HEK293 (cell line): ENCODE measurements at regions not wholly inside any gene's neighbourhood (a gene's known extent, or its start where the extent isn't known, plus 50 kb on each side); places are given as distances from the start of the nearest gene placed in this dataset.

ENCODE experiments used
- CTCF ChIA-PET: fragments of 350-600 bp; formaldehyde crosslinking; extraction: SDS; loops from one replicate; lab custom pipeline; 2021; ENCODE audit warnings: antibody characterized with exemption; lab: Yijun Ruan, JAX
- POLR2A ChIA-PET: fragments of 300-600 bp; formaldehyde crosslinking; extraction: SDS; loops from one replicate; lab custom pipeline; 2020; ENCODE audit warnings: antibody characterized with exemption, inconsistent platforms; lab: Yijun Ruan, JAX
- H3K27ac ChIP-seq: fragments of 200-500 bp; sonication (Bioruptor generic); 2 replicates; pipeline ENCODE4 v1.5.1; 2014; ENCODE audit warnings: low read depth, low read length, control low read depth, inconsistent platforms; ENCODE audit errors: extremely low read depth
- H3K36me3 ChIP-seq, 2 experiments: fragments of 200-500 bp in 1 of 2; sonication (Bioruptor generic) in 1 of 2; 1 replicate in 1 of 2; 2 replicates in 1 of 2; pipeline ENCODE4 v1.5.1; 2014 to 2017; ENCODE audit warnings: inconsistent platforms in 2 of 2, low read length in 2 of 2; ENCODE audit not compliant: control insufficient read depth in 2 of 2, insufficient read depth in 1 of 2
- H3K4me1 ChIP-seq: fragments of 200-500 bp; sonication (Bioruptor generic); 2 replicates; pipeline ENCODE4 v1.5.1; 2014; ENCODE audit warnings: mild to moderate bottlenecking, low read length, inconsistent platforms; ENCODE audit not compliant: control insufficient read depth, insufficient read depth
- H3K4me3 ChIP-seq: 2 replicates; pipeline ENCODE4 v1.5.1; 2011; ENCODE audit warnings: low read depth, mild to moderate bottlenecking, control low read depth, low read length, moderate library complexity
- H3K9me3 ChIP-seq: fragments of 200-500 bp; sonication (Bioruptor generic); 2 replicates; pipeline ENCODE4 v1.5.1; 2014; ENCODE audit warnings: low read depth, low read length, inconsistent platforms; ENCODE audit not compliant: control insufficient read depth, insufficient read depth
- EGR2 ChIP-seq: fragments of 450-650 bp; formaldehyde crosslinking; IDR thresholded peaks from 2 replicates; pipeline ENCODE4 v1.5.1; 2016; ENCODE audit warnings: low read depth, missing biosample characterization, missing genetic modification characterization
- FEZF1 ChIP-seq: fragments of 450-650 bp; formaldehyde crosslinking; IDR thresholded peaks from 2 replicates; pipeline ENCODE4 v1.5.1; 2016; ENCODE audit warnings: missing biosample characterization, missing genetic modification characterization
- MYNN ChIP-seq: fragments of 450-650 bp; formaldehyde crosslinking; IDR thresholded peaks from 2 replicates; pipeline ENCODE4 v1.5.1; 2016; ENCODE audit warnings: missing biosample characterization, missing genetic modification characterization, borderline replicate concordance
- PRDM6 ChIP-seq: fragments of 450-650 bp; formaldehyde crosslinking; IDR thresholded peaks from 2 replicates; pipeline ENCODE4 v1.5.1; 2017; ENCODE audit warnings: missing biosample characterization, missing genetic modification characterization
- REPIN1 ChIP-seq: fragments of 450-650 bp; formaldehyde crosslinking; IDR thresholded peaks from 2 replicates; pipeline ENCODE4 v1.5.1; 2017; ENCODE audit warnings: missing biosample characterization, missing genetic modification characterization, low read depth
- TCF7L2 ChIP-seq: IDR thresholded peaks from 2 replicates; pipeline ENCODE4 v1.6.1; 2011; ENCODE audit warnings: low read depth, mild to moderate bottlenecking, inconsistent platforms, low read length, moderate library complexity, borderline replicate concordance
- YY1 ChIP-seq: fragments of 450-650 bp; formaldehyde crosslinking; IDR thresholded peaks from 2 replicates; pipeline ENCODE4 v1.5.1; 2018; ENCODE audit warnings: missing biosample characterization, missing genetic modification characterization
- ZBTB7A ChIP-seq: fragments of 450-650 bp; formaldehyde crosslinking; IDR thresholded peaks from 2 replicates; pipeline ENCODE4 v1.5.1; 2016; ENCODE audit warnings: low read depth, missing biosample characterization, missing genetic modification characterization
- ZFHX2 ChIP-seq: fragments of 450-650 bp; formaldehyde crosslinking; conservative IDR thresholded peaks from 2 replicates; pipeline ENCODE4 v1.5.1; 2016; ENCODE audit warnings: missing biosample characterization, missing genetic modification characterization
- ZNF140 ChIP-seq: fragments of 450-650 bp; formaldehyde crosslinking; IDR thresholded peaks from 2 replicates; pipeline ENCODE4 v1.5.1; 2016; ENCODE audit warnings: missing biosample characterization, missing genetic modification characterization
- ZNF175 ChIP-seq: fragments of 450-650 bp; formaldehyde crosslinking; IDR thresholded peaks from 2 replicates; pipeline ENCODE4 v1.5.1; 2016; ENCODE audit warnings: missing biosample characterization, missing genetic modification characterization
- ZNF211 ChIP-seq: fragments of 450-650 bp; formaldehyde crosslinking; IDR thresholded peaks from 2 replicates; pipeline ENCODE4 v1.5.1; 2016; ENCODE audit warnings: low read depth, missing biosample characterization, missing genetic modification characterization
- ZNF266 ChIP-seq: fragments of 450-650 bp; formaldehyde crosslinking; IDR thresholded peaks from 2 replicates; pipeline ENCODE4 v1.5.1; 2016; ENCODE audit warnings: missing biosample characterization, missing genetic modification characterization, low read depth
- ZNF274 ChIP-seq, 2 experiments: fragments of 200-500 bp in 1 of 2; fragments of 450-650 bp in 1 of 2; sonication (Bioruptor generic) in 1 of 2; formaldehyde crosslinking in 1 of 2; IDR thresholded peaks; 2 replicates each; pipeline versions ENCODE4 v1.5.1 to v1.6.1; 2014 to 2016; ENCODE audit warnings: borderline replicate concordance in 1 of 2, inconsistent platforms in 1 of 2, low read length in 1 of 2, missing biosample characterization in 1 of 2, missing genetic modification characterization in 1 of 2
- ZNF37A ChIP-seq: fragments of 450-650 bp; IDR thresholded peaks from 2 replicates; pipeline ENCODE4 v1.5.1; 2018; ENCODE audit warnings: missing biosample characterization, missing genetic modification characterization
- ZNF513 ChIP-seq: fragments of 450-650 bp; IDR thresholded peaks from 2 replicates; pipeline ENCODE4 v1.5.1; 2018; ENCODE audit warnings: missing biosample characterization, missing genetic modification characterization
- ZNF521 ChIP-seq: fragments of 450-650 bp; formaldehyde crosslinking; IDR thresholded peaks from 2 replicates; pipeline ENCODE4 v1.5.1; 2017; ENCODE audit warnings: missing biosample characterization, mild to moderate bottlenecking, missing genetic modification characterization
- ZNF654 ChIP-seq: fragments of 450-650 bp; formaldehyde crosslinking; IDR thresholded peaks from 2 replicates; pipeline ENCODE4 v1.5.1; 2016; ENCODE audit warnings: low read depth, missing biosample characterization, missing genetic modification characterization
- ZNF658 ChIP-seq: fragments of 450-650 bp; formaldehyde crosslinking; IDR thresholded peaks from 2 replicates; pipeline ENCODE4; 2016; ENCODE audit warnings: missing biosample characterization, missing genetic modification characterization
- ZNF707 ChIP-seq: fragments of 450-650 bp; formaldehyde crosslinking; IDR thresholded peaks from 2 replicates; pipeline ENCODE4 v1.5.1; 2016; ENCODE audit warnings: missing biosample characterization, missing genetic modification characterization
- ZNF76 ChIP-seq: fragments of 450-650 bp; formaldehyde crosslinking; IDR thresholded peaks from 2 replicates; pipeline ENCODE4; 2016; ENCODE audit warnings: low read depth, missing biosample characterization, missing genetic modification characterization, borderline replicate concordance
- ZNF843 ChIP-seq: fragments of 450-650 bp; formaldehyde crosslinking; IDR thresholded peaks from 2 replicates; pipeline ENCODE4 v1.5.1; 2016; ENCODE audit warnings: missing biosample characterization, missing genetic modification characterization

- CTCF ChIA-PET: interaction anchor here (0.6 kb wide), 1 partner anchor 188 kb away, joined by 5 read pairs; no protein-coding TSS in a partner anchor
- POLR2A ChIA-PET: no interaction called here
- H3K27ac ChIP-seq: no peak overlapping the region
- TF ChIP-seq ZNF37A (tag by site-specific recombination): no peak
- no peak for TF ChIP-seq ZNF140 (tag by site-specific recombination)
- no peak for TF ChIP-seq ZNF274 (IDR thresholded peaks at IDR 0.05; ENCODE audit: low read length)
- TF ChIP-seq ZNF274 (tag by site-specific recombination; IDR thresholded peaks at IDR 0.05; ENCODE audit: borderline replicate concordance): no peak
- TF ChIP-seq ZNF76 (tag by site-specific recombination): no peak
- no peak for TF ChIP-seq ZNF211 (tag by site-specific recombination)
- no peak for TF ChIP-seq ZNF843 (tag by site-specific recombination)
- TF ChIP-seq ZNF707 (tag by site-specific recombination): no peak
- TF ChIP-seq YY1: no peak
- TF ChIP-seq REPIN1 (tag by site-specific recombination): no peak
- TF ChIP-seq ZNF266 (tag by site-specific recombination): no peak
- TF ChIP-seq FEZF1 (tag by site-specific recombination): no peak
- H3K36me3 ChIP-seq: no peaks in the 10 kb centered on the region
- no peaks in the 10 kb centered on the region for H3K9me3 ChIP-seq
- H3K4me1 ChIP-seq: no peaks in the 10 kb centered on the region
- H3K4me3 ChIP-seq: no peak overlapping the region
Measured at GRCh38 chr4:17284323-17285175, 227.3 kb downstream of the QDPR start.

GRCh38 chr4:17283832-17284231 is 228.1 kb downstream of the QDPR start:
- Histone ChIP-seq H3K27ac (no peak overlapping the region), H3K4me1 (no peaks in the 10 kb centered on the region), H3K9me3 (no peaks in the 10 kb centered on the region), H3K36me3 (no peaks in the 10 kb centered on the region), H3K4me3 (no peak overlapping the region)
- TF ChIP-seq ZBTB7A: no peak
- no peak for TF ChIP-seq TCF7L2
- TF ChIP-seq ZNF654 (tag by site-specific recombination): no peak
- TF ChIP-seq ZNF658 (tag by site-specific recombination): no peak
- no peak for TF ChIP-seq ZFHX2 (tag by site-specific recombination)
- TF ChIP-seq ZNF76 (tag by site-specific recombination): no peak
- TF ChIP-seq MYNN (tag by site-specific recombination): no peak
- TF ChIP-seq ZNF175 (tag by site-specific recombination): no peak
- no peak for TF ChIP-seq ZNF521 (tag by site-specific recombination)
- no peak for TF ChIP-seq EGR2
- TF ChIP-seq FEZF1 (tag by site-specific recombination): no peak
- no peak for TF ChIP-seq YY1
- ChIA-PET POLR2A (no interaction called here), CTCF (no interaction called here)

- H3K4me3 ChIP-seq: no peak overlapping the region
- no peaks in the 10 kb centered on the region for H3K36me3 ChIP-seq
- no peaks in the 10 kb centered on the region for H3K9me3 ChIP-seq
- ChIA-PET POLR2A (no interaction called here), CTCF (no interaction called here)
- H3K27ac ChIP-seq: no peak overlapping the region
- TF ChIP-seq ZNF140 (tag by site-specific recombination): no peak
- TF ChIP-seq ZNF513 (tag by site-specific recombination): no peak
- TF ChIP-seq PRDM6: no peak
- H3K4me1 ChIP-seq: no peaks in the 10 kb centered on the region
Measured at GRCh38 chr4:17283251-17283650, 228.6 kb downstream of the QDPR start.
